Parathyroid adenoma (tissue), 2 donors: ENCODE measurements at regions not wholly inside any gene's neighbourhood (a gene's known extent, or its start where the extent isn't known, plus 50 kb on each side); places are given as distances from the start of the nearest gene placed in this dataset.

Experiments
- H2AFZ ChIP-seq: fragments of 300-600 bp; sonication (generic); one replicate; pipeline ENCODE4 v1.7.0; 2017; ENCODE audit warnings: antibody characterized with exemption, mild to moderate bottlenecking
- H3K27ac ChIP-seq: fragments of 300-600 bp; sonication (generic); one replicate; pipeline ENCODE4 v1.7.0; 2017
- H3K27me3 ChIP-seq: fragments of 300-600 bp; sonication (generic); one replicate; pipeline ENCODE4 v1.7.0; 2017; ENCODE audit warnings: low read length; ENCODE audit not compliant: control insufficient read depth, insufficient read depth
- H3K36me3 ChIP-seq: fragments of 300-600 bp; sonication (generic); one replicate; pipeline ENCODE4 v1.7.0; 2017; ENCODE audit warnings: low read length; ENCODE audit not compliant: control insufficient read depth, insufficient read depth
- H3K4me1 ChIP-seq: fragments of 300-600 bp; sonication (generic); one replicate; pipeline ENCODE4 v1.7.0; 2017; ENCODE audit warnings: control low read depth
- H3K4me2 ChIP-seq: fragments of 300-600 bp; sonication (generic); one replicate; pipeline ENCODE4 v1.7.0; 2017; ENCODE audit warnings: low read length
- H3K4me3 ChIP-seq: fragments of 300-600 bp; sonication (generic); one replicate; pipeline ENCODE4 v1.7.0; 2017; ENCODE audit warnings: low read depth, low read length
- H3K79me2 ChIP-seq: fragments of 300-600 bp; sonication (generic); one replicate; pipeline ENCODE4 v1.7.0; 2017; ENCODE audit warnings: control low read depth
- H3K9ac ChIP-seq: fragments of 300-600 bp; sonication (generic); one replicate; pipeline ENCODE4 v1.7.0; 2017; ENCODE audit warnings: mild to moderate bottlenecking
- H3K9me3 ChIP-seq: fragments of 300-600 bp; sonication (generic); one replicate; pipeline ENCODE4 v1.7.0; 2017; ENCODE audit warnings: low read length; ENCODE audit not compliant: control insufficient read depth
- TF ChIP-seq, protein P1 (sequence below): fragments of 300-600 bp; sonication (generic); IDR thresholded peaks from one replicate; pipeline ENCODE4 v1.7.0; 2017; ENCODE audit warnings: antibody characterized with exemption, mild to moderate bottlenecking
- donor health status: primary hyperparathyroidism.

DNA sequence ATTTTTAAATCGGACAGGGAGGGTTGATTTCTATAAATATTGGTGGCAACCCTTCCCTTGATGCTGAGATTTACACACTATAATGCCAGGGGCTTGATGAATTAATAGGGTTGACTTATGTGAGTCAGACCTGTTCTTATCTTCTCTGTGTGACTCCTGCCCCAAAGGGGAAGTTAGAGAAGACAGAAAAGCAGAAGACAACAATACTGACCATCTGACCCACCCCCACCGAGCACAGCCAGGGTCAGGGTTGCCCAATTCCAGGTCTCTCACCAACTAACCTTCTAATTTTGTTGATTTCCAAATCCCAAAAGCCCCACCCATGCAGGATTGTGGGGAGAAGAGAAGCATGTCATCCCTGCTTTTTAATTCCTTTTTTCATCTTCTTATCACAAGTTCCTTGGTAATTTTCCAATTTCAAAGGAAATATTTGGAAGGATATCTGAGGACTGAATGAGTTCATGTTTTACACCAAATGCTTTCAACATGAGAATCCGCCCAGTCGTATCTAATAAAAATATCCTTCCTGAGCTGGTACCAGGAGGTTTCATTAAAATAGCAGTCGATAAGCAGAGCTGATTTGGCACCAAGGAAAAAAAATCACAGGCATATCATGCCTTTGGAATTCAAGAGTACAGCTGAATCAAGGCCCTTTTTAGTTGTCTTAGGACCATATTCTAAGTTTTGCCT is 603.4 kb upstream of the CDH11 start:
- Histone ChIP-seq H3K79me2 (no peaks in the 10 kb centered on the region), H3K4me3 (no peak overlapping the region), H2AFZ (no peak overlapping the region), H3K4me2 (no peak overlapping the region), H3K27me3 (no peaks in the 10 kb centered on the region), H3K4me1 (no peaks in the 10 kb centered on the region), H3K9ac (no peak overlapping the region), H3K36me3 (no peaks in the 10 kb centered on the region), H3K27ac (no peak overlapping the region), H3K9me3 (no peaks in the 10 kb centered on the region)
- TF ChIP-seq, protein P1, sequence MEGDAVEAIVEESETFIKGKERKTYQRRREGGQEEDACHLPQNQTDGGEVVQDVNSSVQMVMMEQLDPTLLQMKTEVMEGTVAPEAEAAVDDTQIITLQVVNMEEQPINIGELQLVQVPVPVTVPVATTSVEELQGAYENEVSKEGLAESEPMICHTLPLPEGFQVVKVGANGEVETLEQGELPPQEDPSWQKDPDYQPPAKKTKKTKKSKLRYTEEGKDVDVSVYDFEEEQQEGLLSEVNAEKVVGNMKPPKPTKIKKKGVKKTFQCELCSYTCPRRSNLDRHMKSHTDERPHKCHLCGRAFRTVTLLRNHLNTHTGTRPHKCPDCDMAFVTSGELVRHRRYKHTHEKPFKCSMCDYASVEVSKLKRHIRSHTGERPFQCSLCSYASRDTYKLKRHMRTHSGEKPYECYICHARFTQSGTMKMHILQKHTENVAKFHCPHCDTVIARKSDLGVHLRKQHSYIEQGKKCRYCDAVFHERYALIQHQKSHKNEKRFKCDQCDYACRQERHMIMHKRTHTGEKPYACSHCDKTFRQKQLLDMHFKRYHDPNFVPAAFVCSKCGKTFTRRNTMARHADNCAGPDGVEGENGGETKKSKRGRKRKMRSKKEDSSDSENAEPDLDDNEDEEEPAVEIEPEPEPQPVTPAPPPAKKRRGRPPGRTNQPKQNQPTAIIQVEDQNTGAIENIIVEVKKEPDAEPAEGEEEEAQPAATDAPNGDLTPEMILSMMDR: no peak

DNA sequence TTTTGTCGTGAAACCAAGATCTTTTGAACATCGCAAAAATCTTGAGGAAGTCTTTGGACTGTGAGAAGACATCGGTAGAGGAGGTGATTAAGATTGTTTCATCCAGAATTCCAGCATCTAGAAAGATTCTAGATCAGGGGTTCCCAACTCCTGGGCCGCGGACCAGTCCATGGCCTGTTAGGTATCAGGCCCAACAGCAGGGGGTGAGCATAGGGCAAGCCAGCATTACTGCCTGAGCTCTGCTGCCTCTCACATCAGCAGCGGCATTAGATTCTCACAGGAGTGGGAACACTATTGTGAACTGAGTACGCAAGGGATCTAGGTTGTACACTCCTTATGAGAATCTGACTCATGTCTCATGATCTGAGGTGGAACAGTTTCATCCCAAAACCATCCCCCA is 600.6 kb upstream of the CDH11 start:
- no peak overlapping the region for H2AFZ ChIP-seq
- no peak overlapping the region for H3K4me3 ChIP-seq
- no peak overlapping the region for H3K4me2 ChIP-seq
- no peak overlapping the region for H3K9ac ChIP-seq
- H3K27me3 ChIP-seq: no peaks in the 10 kb centered on the region
- no peaks in the 10 kb centered on the region for H3K4me1 ChIP-seq
- no peaks in the 10 kb centered on the region for H3K9me3 ChIP-seq
- no peak overlapping the region for H3K27ac ChIP-seq
- H3K79me2 ChIP-seq: no peaks in the 10 kb centered on the region
- no peaks in the 10 kb centered on the region for H3K36me3 ChIP-seq
- TF ChIP-seq, protein P1: no peak

DNA sequence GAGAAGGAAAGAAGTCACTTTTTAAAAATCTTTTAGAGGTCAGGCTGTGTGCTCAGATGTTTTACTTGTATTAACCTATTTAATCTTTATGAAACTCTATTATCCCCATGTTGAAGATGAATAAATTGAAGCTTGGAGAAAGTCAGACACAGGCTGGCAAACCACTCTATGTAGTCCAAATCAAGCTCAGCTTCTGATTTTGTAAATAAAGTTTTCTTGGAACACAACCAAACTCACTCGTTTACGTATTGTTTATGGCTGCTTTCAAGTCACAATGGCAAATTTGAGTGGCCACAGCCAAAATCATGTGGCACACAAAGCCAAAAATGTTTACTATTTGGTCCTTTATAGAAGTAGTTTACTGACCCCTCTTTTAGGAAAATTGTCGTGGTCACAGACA is 596.0 kb upstream of the CDH11 start:
- Histone ChIP-seq H3K9me3 (no peaks in the 10 kb centered on the region), H3K4me1 (no peaks in the 10 kb centered on the region), H3K9ac (no peak overlapping the region), H3K27ac (no peak overlapping the region), H3K27me3 (no peaks in the 10 kb centered on the region), H3K4me3 (no peak overlapping the region), H3K79me2 (no peaks in the 10 kb centered on the region), H3K4me2 (no peak overlapping the region), H2AFZ (no peak overlapping the region), H3K36me3 (no peaks in the 10 kb centered on the region)
- TF ChIP-seq, protein P1: no peak

DNA sequence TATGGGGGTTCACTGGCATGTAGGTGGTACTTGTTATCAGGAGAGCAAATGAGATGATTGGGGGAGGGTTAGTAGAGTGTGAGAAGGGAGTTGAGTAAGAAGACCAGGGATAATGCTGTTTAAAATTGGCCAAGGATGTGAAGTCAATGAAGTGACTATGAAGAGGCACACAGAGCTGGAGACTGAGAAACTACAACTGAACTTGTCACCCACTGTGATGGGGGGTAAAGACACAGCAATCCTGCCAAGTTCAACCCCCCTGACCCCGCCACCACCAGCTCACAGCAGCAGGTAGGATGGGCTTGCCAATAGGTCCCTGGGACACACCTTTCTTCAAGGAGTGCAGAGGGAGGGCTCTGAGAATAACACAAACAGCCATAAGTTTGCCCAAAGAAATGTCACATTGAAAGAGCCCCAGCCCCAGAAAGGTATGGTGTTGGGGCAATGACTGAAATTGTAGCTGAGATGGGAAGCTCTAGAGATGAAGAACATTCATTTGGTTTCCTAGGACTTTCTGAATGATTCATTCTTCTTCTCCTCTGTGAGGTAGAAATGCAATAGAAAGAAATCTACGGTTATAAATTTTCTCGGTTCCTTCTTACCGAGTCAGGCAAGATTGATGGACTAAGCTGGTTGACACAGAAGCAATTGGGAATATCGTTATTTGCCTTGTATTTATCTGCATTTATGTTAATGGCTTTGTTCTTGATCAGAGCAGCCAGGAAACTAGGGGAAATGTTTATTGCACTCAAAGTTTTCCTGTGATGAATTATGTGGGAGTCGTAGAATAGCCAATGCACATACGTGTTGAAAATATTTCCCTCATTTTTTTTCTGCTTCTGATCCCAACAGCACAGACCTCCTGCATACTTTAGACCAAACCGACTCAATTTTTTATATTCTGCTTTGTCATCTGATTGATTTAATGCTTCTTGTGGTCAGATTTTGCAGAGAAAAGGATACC is 595.2 kb upstream of the CDH11 start:
- Histone ChIP-seq H3K27me3 (no peaks in the 10 kb centered on the region), H3K4me1 (no peaks in the 10 kb centered on the region), H3K79me2 (no peaks in the 10 kb centered on the region), H3K9ac (no peak overlapping the region), H3K27ac (no peak overlapping the region), H3K4me3 (no peak overlapping the region), H2AFZ (no peak overlapping the region), H3K4me2 (no peak overlapping the region), H3K9me3 (no peaks in the 10 kb centered on the region), H3K36me3 (no peaks in the 10 kb centered on the region)
- TF ChIP-seq, protein P1: no peak
